NCI-H2171 (cell line): ENCODE measurements at regions not wholly inside any gene's neighbourhood (a gene's known extent, or its start where the extent isn't known, plus 50 kb on each side); places are given as distances from the start of the nearest gene placed in this dataset.

Experiments
- DNase-seq: peaks from one replicate; lab custom pipeline; 2025; lab: John Stamatoyannopoulos, UW

GRCh38 chr5:1936413-1936812 lies 53.7 kb upstream of the IRX4 start:
- DNase-seq, result no peak

GRCh38 chr5:1934801-1935429 lies 52.2 kb upstream of the IRX4 start:
- no peak for DNase-seq

- no peak for DNase-seq
Observed at GRCh38 chr5:1934056-1934394, 51.3 kb upstream of the IRX4 start.

- DNase-seq, result no peak
Observed at GRCh38 chr5:1933364-1934055, 50.8 kb upstream of the IRX4 start.
